ENCODE measurements at regions not wholly inside any gene's neighbourhood (a gene's known extent, or its start where the extent isn't known, plus 50 kb on each side); places are given as distances from the start of the nearest gene placed in this dataset.

DNA sequence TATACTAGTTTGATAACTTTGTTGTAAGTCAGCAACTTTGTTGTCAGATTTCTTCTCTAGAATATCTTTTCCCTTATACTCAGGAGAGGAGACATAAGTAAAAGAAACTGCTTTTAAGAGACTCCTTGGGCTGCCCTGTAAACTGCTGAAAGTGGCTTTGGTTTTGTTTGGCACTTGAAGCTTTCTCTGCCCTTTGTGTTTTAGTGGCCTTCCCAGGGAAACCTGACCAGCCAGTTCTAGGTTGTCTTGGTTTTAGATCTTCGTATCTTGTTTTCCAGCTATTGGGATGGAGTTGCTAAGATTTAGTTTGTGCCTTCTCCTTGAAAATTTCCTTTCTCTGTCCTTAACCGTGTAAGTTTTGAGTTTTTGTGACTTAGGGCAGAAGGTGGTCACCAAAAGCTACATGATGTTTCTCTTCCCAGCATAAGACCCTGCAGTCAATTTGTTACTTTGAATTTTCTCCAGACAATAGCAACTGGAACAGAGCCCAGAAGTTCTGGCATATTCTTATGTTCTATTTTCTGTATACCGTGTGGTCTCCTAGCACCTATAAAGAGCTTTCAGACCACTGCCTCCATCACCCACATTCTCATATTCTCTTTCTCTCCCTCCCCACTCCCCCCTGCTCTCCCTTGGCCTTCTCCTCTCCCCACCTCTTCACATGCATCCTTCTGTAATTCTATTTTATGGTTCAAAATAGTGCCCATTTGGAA, 81.1 kb downstream of the BOLA3 start:
- no peak for DNase-seq

DNA sequence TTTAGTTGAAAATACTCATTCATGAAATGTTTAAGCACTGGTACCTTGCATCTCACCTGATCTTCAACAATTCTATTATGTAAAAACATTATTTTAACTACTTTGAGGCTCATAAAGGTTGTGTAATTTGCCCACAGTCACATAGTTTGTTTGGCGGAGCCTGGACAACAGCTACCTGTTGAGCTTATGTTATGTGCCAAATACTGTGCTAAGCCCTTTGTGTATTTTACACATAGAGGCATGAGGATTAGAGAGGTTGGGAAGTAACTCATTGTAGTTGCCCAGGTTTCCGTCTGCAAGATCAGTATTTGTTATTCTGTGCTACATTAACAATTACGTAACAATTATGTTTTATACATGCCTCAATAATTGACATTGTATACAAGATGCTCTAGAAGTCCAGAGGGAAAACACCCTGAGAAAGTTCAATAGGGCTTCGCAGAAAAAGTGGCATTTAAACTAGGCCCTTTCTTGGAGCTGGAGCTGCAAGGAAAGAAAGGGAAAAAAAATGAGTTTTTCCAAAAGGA, 80.4 kb downstream of the BOLA3 start:
- DNase-seq, result no peak

DNA sequence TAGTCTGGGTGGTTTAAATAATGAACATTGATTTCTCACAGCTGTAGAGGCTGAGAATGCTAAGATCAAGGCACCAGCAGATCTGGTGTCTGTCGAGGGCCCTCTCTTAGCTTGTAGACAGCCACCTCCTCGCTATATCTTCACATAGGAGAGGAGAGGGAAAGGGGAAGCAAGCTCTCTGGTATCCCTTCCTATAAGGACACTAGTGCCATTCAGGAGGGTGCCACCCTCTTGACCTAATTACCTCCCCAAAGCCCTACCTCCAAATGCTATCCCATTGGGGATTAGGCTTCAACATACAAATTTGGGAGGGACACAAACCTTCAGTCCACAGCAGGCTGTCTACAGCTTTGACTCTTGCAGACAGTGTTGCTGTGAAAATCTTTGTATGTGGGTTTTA, 76.7 kb downstream of the BOLA3 start:
- DNase-seq, result no peak

DNA sequence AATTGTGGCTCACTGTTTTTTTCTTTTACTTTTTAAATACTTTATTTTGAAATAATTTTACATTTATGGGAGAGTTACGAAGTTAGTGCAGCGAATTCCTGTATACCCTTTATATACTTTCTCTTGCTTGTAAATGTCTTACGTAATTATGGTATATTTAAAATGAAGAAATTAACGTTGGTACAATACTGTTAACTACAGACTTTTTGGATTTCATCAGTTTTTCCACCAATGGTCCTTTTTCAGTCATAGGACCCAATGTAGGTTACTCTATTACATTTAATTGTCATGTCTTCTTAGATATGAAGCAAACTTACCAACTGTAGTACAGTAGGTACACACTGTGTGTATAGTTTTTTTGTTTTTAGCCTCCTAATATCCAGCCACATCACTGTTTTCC, 76.3 kb downstream of the BOLA3 start:
- DNase-seq, result no peak

DNA sequence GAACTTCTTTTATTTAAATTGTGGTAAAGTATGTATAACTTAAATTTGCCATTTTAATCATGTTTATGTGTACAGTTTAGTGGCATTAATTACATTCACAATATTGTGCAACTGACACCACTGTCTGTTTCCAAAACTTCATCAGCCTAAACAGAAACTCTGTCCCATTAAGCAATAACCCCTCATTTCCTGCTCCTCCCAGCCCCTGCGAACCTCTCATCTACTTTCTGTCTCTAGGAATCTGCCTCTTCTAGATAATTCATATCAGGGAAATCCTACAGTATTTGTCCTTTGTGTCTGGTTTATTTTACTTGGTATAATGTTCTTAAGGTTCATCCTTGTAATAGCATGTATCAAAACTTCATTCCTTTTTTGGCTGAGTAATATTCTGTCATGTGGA, 75.1 kb downstream of the BOLA3 start:
- DNase-seq, result no peak

DNA sequence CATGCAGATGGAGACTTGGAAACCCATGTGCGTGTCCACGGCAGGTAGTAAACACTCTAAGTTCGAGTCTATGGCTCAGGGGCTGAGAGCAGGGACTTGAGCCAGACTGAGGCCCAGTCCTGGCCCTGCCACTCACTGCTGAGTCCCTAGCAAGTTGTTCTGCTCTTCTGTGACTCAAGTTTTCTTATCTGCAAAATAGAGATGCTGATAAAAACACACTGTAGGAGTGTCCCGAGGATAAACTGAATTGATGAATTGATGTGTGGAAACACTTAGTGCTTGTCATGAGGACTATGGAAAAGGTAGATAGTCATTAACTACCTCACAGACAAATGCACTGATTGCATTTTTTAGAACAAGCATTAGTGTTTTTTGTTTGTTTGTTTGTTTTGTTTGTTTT, 73.2 kb downstream of the BOLA3 start:
- no peak for DNase-seq

DNA sequence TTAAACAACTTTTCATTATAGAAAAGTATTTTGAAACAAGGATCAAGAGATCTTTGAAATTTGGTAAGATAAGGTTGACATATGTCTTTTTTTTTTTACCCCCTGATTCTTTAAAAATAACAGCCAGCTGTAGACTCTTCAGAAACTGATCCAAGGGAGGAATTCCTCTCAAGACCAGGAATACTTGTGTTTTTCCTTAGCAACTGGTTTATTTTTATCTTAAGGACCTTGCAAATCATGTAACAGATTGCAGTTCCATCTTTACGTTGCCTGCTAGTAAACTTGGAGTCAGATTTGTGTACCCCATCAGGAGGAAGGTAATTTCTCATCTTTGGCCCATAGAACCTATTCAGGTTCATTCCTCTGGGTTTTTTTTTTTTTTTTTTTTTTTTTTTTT, 71.6 kb downstream of the BOLA3 start:
- DNase-seq, result no peak

DNA sequence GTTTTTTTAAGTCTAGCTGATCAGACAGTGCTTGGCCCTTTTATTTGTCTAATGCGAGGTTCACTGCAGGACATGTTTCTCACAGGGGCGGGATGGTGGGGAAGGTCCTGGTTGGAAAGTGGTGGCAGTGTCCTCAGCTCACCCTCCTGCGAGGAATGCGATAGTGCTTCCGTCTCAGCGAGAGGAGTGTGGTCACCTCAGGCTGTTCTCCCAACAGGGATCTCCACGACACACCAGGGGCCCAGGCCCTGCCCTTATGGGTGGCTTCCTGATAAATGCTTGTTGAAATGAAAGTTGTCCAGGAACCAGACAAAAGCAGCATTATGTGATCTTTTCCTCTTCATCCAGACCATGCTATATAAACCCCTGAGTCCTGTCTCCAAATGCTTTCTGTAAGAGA, 70.1 kb downstream of the BOLA3 start:
- DNase-seq, result no peak

DNA sequence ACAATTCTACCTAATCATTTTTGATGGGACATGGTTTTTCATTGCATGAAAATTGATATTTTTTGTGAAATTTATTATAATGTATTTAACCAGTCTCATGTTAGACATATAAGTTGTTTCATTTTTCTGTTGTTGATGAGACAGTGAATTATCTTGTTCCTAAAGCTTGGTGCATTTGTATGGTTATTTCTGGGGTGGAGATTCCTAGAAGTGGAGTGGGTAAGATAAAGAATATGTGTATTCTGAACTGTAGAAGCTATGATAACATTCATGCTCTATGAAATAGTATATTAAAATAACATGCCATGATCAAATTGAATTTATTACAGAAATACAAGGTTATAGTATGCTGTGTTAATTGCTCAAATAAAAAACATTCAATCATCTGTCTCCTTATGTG, 69.2 kb downstream of the BOLA3 start:
- DNase-seq, result no peak

DNA sequence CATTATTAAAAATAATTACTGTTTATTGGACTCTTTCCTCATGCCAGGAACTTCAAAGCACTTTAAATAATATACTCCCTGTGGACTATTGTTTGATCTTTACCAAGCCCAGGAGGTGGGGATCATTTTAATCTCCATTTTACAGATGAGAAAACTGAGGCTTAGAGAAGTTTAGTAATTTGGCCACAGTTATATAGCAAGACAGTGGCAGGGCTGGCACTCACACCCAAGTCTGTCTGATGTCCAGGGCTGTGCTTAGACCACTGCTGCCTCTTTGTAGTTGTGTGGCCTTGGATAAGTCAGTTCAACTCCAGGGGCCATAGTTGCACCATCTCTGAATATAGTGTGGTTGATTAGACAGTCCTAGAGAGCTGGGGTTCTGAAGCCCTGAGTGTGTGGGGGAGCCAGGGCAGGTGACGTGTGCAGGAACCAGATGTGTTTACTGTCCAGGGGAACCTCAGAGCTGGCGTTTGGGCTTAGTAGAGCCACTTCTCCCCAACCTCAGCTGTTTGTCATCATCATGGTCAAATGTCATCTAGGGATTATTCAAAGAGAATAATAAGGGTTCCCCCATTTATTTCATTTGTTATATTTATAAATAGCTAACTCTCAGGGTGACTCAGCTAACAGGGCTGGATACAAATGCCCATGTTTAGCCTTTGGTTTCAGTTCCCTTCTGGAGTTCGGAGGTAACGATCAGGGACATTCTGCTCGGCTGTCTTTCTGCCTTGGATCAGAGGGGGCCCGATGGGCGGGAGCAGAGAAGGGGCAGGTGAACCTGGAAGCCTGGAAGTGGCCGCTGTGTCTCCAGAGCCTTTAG, 68.0 kb downstream of the BOLA3 start:
- no peak for DNase-seq

DNA sequence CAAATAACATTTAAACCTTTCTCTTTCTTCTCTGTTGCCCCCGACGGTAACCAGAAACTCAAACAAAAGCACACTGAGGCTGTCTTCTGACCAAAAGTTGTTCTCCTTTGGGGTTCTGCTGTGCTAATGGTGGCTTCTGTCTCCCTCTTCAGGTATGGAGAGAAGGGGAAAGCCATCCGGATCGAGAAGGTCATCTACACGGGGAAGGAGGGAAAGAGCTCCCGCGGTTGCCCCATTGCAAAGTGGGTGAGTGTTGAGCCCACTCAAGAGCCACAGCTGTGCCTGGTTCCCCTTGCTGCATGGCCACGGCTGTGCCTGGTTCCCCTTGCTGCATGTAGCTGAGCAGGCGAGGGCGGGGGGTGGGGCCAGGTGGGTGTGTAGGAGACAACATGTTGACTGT, 67.4 kb downstream of the BOLA3 start:
- no peak for DNase-seq

DNA sequence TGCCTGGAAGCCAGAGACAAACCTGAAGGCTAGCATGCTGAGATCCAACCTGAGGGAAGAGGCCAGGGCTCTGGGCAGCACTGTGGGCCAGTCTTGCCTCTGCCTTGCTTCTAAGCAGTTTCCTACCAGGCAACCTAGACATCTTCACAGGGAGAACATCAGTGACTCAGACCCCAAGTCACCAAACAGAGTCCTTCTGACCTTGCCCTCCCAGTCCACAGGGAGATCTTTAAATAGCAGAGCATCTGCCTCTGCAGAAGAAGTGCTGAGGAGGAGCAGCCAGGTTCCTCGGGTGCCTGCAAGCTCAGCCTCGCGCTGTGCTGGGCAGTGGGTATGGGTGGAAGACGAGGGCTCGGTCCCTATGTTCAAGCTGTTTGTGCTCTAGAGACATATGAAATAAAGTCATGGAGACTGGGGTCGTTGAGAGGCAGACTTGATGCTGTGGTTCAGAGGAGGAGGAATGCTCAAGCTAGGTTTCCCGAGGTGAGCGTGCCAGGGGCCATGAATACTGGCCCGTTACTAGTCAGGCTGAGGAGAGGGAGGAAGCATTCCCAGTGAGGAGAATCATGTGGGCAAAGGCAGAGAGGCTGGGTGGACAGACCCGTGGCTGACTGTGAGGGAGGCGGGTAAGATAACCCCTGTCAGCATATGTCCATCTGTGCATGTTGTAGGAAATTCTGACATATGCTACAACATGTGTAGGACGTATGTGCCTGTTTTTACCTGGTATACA, 66.5 kb downstream of the BOLA3 start:
- DNase-seq, result no peak

DNA sequence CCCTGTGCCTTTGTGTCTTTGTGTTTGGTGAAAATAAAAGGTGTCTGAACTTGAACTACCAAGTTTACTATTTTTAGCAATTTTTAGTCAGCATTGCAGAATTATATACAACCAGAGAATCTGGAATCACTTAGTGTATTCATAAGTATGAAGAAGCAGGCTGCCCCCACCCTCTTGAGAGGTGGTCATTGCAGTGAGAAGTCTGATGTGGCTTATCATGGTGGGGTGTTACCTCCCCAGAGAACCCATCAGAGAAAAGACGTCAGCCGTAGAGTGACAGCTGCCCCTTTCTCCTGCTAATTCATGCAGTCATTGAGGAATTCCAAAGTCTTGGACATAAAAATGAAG, 66.0 kb downstream of the BOLA3 start:
- DNase-seq, result no peak

DNA sequence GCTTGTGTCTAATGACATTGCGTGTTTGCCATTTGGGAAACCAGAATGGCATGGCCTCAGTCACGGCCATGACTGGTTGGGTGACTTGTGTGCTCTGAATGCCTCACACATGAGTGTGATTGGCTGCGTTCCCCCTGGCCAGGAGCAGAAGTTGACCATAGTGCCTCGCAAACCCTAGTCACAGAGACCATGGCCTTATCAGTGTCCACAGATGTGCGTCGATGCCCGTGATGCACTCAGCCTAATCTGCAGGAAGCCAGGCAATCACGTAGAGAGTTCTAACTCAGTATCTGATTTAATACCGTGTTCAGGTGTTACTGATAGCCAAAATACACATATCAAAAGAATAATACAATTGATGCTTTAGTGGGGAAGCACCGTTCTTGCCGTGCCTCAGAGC, 64.0 kb downstream of the BOLA3 start:
- no peak for DNase-seq
